Skeletal muscle tissue (tissue), 3 donors: ENCODE measurements at regions not wholly inside any gene's neighbourhood (a gene's known extent, or its start where the extent isn't known, plus 50 kb on each side); places are given as distances from the start of the nearest gene placed in this dataset.

Experiments used
- H3K27ac ChIP-seq: one replicate; pipeline ENCODE4 v1.7.0; 2013; ENCODE audit warnings: mild to moderate bottlenecking, low read depth, low read length, inconsistent platforms
- H3K27me3 ChIP-seq, 3 donors: one replicate each; pipeline ENCODE4 v1.7.0; 2013; ENCODE audit warnings: low read length in 3 of 3; ENCODE audit not compliant: control insufficient read depth in 3 of 3, insufficient read depth in 3 of 3
- H3K36me3 ChIP-seq, 3 donors: one replicate each; pipeline ENCODE4 v1.7.0; 2013; ENCODE audit warnings: low read length in 3 of 3; ENCODE audit not compliant: control insufficient read depth in 3 of 3, insufficient read depth in 3 of 3
- H3K4me1 ChIP-seq, 3 donors: one replicate each; pipeline ENCODE4 v1.7.0; 2013; ENCODE audit warnings: low read length in 3 of 3, mild to moderate bottlenecking in 3 of 3; ENCODE audit not compliant: control insufficient read depth in 3 of 3, insufficient read depth in 3 of 3
- H3K4me3 ChIP-seq, 3 donors: one replicate each; pipeline ENCODE4 v1.7.0; 2013; ENCODE audit warnings: low read length in 3 of 3
- H3K9ac ChIP-seq, 3 donors: one replicate each; pipeline ENCODE4 v1.7.0; 2013; ENCODE audit warnings: low read length in 3 of 3, mild to moderate bottlenecking in 3 of 3, moderate library complexity in 2 of 3, low read depth in 1 of 3
- H3K9me3 ChIP-seq, 3 donors: one replicate each; pipeline ENCODE4 v1.7.0; 2013; ENCODE audit warnings: low read length in 3 of 3; ENCODE audit not compliant: control insufficient read depth in 3 of 3
- donor health status: Osteomylitis.

GRCh38 chr12:71071536-71072097, 86.2 kb downstream of the TSPAN8 start:
- H3K9ac ChIP-seq: no peak overlapping the region

GRCh38 chr12:71070416-71071128, 87.2 kb downstream of the TSPAN8 start:
- Histone ChIP-seq H3K27me3 (no peaks in the 10 kb centered on the region), H3K4me3 (no peak overlapping the region), H3K27ac (no peak overlapping the region), H3K9ac (no peak overlapping the region), H3K9me3 (no peaks in the 10 kb centered on the region), H3K4me1 (no peaks in the 10 kb centered on the region), H3K36me3 (no peaks in the 10 kb centered on the region)

More at GRCh38 chr12:71071536-71072097, 86.2 kb downstream of the TSPAN8 start:
- Histone ChIP-seq H3K9me3 (no peaks in the 10 kb centered on the region), H3K27me3 (no peaks in the 10 kb centered on the region), H3K4me3 (no peak overlapping the region), H3K27ac (no peak overlapping the region), H3K36me3 (no peaks in the 10 kb centered on the region), H3K4me1 (no peaks in the 10 kb centered on the region)

GRCh38 chr12:71069311-71069710, 88.5 kb downstream of the TSPAN8 start:
- Histone ChIP-seq H3K9me3 (no peaks in the 10 kb centered on the region), H3K9ac (no peak overlapping the region), H3K27ac (no peak overlapping the region), H3K4me1 (no peaks in the 10 kb centered on the region), H3K4me3 (no peak overlapping the region), H3K36me3 (no peaks in the 10 kb centered on the region), H3K27me3 (no peaks in the 10 kb centered on the region)

GRCh38 chr12:71063087-71063486, 94.7 kb downstream of the TSPAN8 start:
- Histone ChIP-seq H3K9ac (no peak overlapping the region), H3K4me3 (no peak overlapping the region), H3K4me1 (no peaks in the 10 kb centered on the region), H3K27me3 (no peaks in the 10 kb centered on the region), H3K36me3 (no peaks in the 10 kb centered on the region), H3K9me3 (no peaks in the 10 kb centered on the region), H3K27ac (no peak overlapping the region)

- no peak overlapping the region for H3K27ac ChIP-seq
- H3K36me3 ChIP-seq: no peaks in the 10 kb centered on the region
- no peaks in the 10 kb centered on the region for H3K27me3 ChIP-seq
- no peak overlapping the region for H3K4me3 ChIP-seq
- no peaks in the 10 kb centered on the region for H3K4me1 ChIP-seq
- no peak overlapping the region for H3K9ac ChIP-seq
- H3K9me3 ChIP-seq: no peaks in the 10 kb centered on the region
These were observed 96.3 kb downstream of the TSPAN8 start for GRCh38 chr12:71061451-71061850.

GRCh38 chr12:71060426-71060825, 97.4 kb downstream of the TSPAN8 start:
- Histone ChIP-seq H3K27ac (no peak overlapping the region), H3K27me3 (no peaks in the 10 kb centered on the region), H3K4me3 (no peak overlapping the region), H3K36me3 (no peaks in the 10 kb centered on the region), H3K9me3 (no peaks in the 10 kb centered on the region), H3K4me1 (no peaks in the 10 kb centered on the region), H3K9ac (no peak overlapping the region)

GRCh38 chr12:71057330-71057729, 100.5 kb downstream of the TSPAN8 start:
- no peaks in the 10 kb centered on the region for H3K27me3 ChIP-seq
- no peak overlapping the region for H3K27ac ChIP-seq

GRCh38 chr12:71054551-71054950, 103.2 kb downstream of the TSPAN8 start:
- Histone ChIP-seq H3K4me1 (no peaks in the 10 kb centered on the region), H3K9ac (no peak overlapping the region), H3K9me3 (no peaks in the 10 kb centered on the region), H3K4me3 (no peak overlapping the region), H3K27me3 (no peaks in the 10 kb centered on the region), H3K36me3 (no peaks in the 10 kb centered on the region), H3K27ac (no peak overlapping the region)

More at GRCh38 chr12:71057330-71057729, 100.5 kb downstream of the TSPAN8 start:
- no peak overlapping the region for H3K9ac ChIP-seq
- H3K4me1 ChIP-seq: no peaks in the 10 kb centered on the region
- H3K9me3 ChIP-seq: no peaks in the 10 kb centered on the region
- H3K4me3 ChIP-seq: no peak overlapping the region
- H3K36me3 ChIP-seq: no peaks in the 10 kb centered on the region

- no peak overlapping the region for H3K9ac ChIP-seq
- no peaks in the 10 kb centered on the region for H3K9me3 ChIP-seq
- H3K36me3 ChIP-seq: no peaks in the 10 kb centered on the region
- H3K4me3 ChIP-seq: no peak overlapping the region
- no peaks in the 10 kb centered on the region for H3K4me1 ChIP-seq
- H3K27ac ChIP-seq: no peak overlapping the region
- H3K27me3 ChIP-seq: no peaks in the 10 kb centered on the region
These were observed 111.6 kb downstream of the TSPAN8 start for GRCh38 chr12:71046215-71046614.

- no peak overlapping the region for H3K27ac ChIP-seq
- no peak overlapping the region for H3K9ac ChIP-seq
- H3K4me3 ChIP-seq: no peak overlapping the region
- no peaks in the 10 kb centered on the region for H3K36me3 ChIP-seq
- no peaks in the 10 kb centered on the region for H3K27me3 ChIP-seq
- no peaks in the 10 kb centered on the region for H3K9me3 ChIP-seq
- no peaks in the 10 kb centered on the region for H3K4me1 ChIP-seq
These were observed 112.0 kb downstream of the TSPAN8 start for GRCh38 chr12:71045781-71046180.
